PC-3 (cell line): ENCODE measurements at regions not wholly inside any gene's neighbourhood (a gene's known extent, or its start where the extent isn't known, plus 50 kb on each side); places are given as distances from the start of the nearest gene placed in this dataset.

Source experiments
- ATAC-seq: fragments of 200-7000 bp; cut with Tn5 transposase; 2 replicates; pipeline ENCODE4 v1.9.1; 2020; ENCODE audit warnings: mild to moderate bottlenecking, moderate library complexity
- BruUV-seq: library from RNA; stranded (reverse); fragments of 400-500 nt; replicated peaks from 2 replicates; lab custom pipeline; 2021; lab: Mats Ljungman, UMichigan
- CTCF ChIA-PET: fragments of 300-600 bp; sonication (Branson Sonifier 250); formaldehyde crosslinking; loops from one replicate; lab custom pipeline; 2022; ENCODE audit warnings: antibody characterized with exemption; lab: Charles Lee
- POLR2A ChIA-PET: fragments of 300-600 bp; sonication (Branson Sonifier 250); formaldehyde crosslinking; loops from one replicate; lab custom pipeline; 2022; ENCODE audit warnings: antibody characterized with exemption; ENCODE audit not compliant: unreplicated experiment; lab: Charles Lee
- DNase-seq: peaks from one replicate; pipeline ENCODE4 v3.0.0-alpha.2; 2015
- H2AFZ ChIP-seq: fragments of 300-600 bp; sonication (generic); 2 replicates; pipeline ENCODE4 v1.6.0; 2016; ENCODE audit warnings: antibody characterized with exemption, low read length
- H3F3A ChIP-seq: fragments of 300-600 bp; sonication (generic); one replicate; pipeline ENCODE4 v1.6.0; 2017; ENCODE audit warnings: antibody characterized with exemption, low read length, control low read depth, mild to moderate bottlenecking; ENCODE audit not compliant: unreplicated experiment
- H3K27ac ChIP-seq: fragments of 300-600 bp; sonication (generic); 2 replicates; pipeline ENCODE4 v1.5.1; 2016; ENCODE audit warnings: mild to moderate bottlenecking, low read length
- H3K27me3 ChIP-seq: fragments of 300-600 bp; sonication (generic); 2 replicates; pipeline ENCODE4 v1.6.1; 2016; ENCODE audit warnings: low read length, mixed read lengths
- H3K36me3 ChIP-seq: fragments of 300-600 bp; sonication (generic); 2 replicates; pipeline ENCODE4 v1.6.1; 2016; ENCODE audit warnings: low read depth, mixed run types, low read length, mixed read lengths
- H3K4me1 ChIP-seq: fragments of 300-600 bp; sonication (generic); 2 replicates; pipeline ENCODE4 v1.5.1; 2016; ENCODE audit warnings: low read length; ENCODE audit not compliant: insufficient read depth
- H3K4me2 ChIP-seq: fragments of 300-600 bp; sonication (generic); 2 replicates; pipeline ENCODE4 v1.6.0; 2016; ENCODE audit warnings: low read length
- H3K4me3 ChIP-seq: fragments of 300-600 bp; sonication (generic); 2 replicates; pipeline ENCODE4 v1.5.1; 2016; ENCODE audit warnings: mild to moderate bottlenecking, low read length, mixed read lengths
- H3K79me2 ChIP-seq: fragments of 300-600 bp; sonication (generic); 2 replicates; pipeline ENCODE4 v1.6.1; 2017; ENCODE audit warnings: low read length, mixed read lengths
- H3K9ac ChIP-seq: fragments of 300-600 bp; sonication (generic); 2 replicates; pipeline ENCODE4 v1.6.0; 2016; ENCODE audit warnings: mild to moderate bottlenecking, low read length
- H3K9me2 ChIP-seq: fragments of 300-600 bp; sonication (generic); replicated peaks from 2 replicates; pipeline ENCODE4 v1.6.1; 2016; ENCODE audit warnings: mixed run types, low read length, mixed read lengths
- H3K9me3 ChIP-seq: fragments of 300-600 bp; sonication (generic); 2 replicates; pipeline ENCODE4 v1.6.1; 2016; ENCODE audit warnings: low read length, mixed read lengths
- H4K20me1 ChIP-seq: fragments of 300-600 bp; sonication (generic); 2 replicates; pipeline ENCODE4 v1.6.1; 2016; ENCODE audit warnings: low read length, mixed read lengths
- CTCF ChIP-seq: fragments of 300-600 bp; sonication (generic); conservative IDR thresholded peaks from 2 replicates; pipeline ENCODE4 v1.5.1; 2017; ENCODE audit warnings: antibody characterized with exemption, low read depth, mild to moderate bottlenecking, low read length
- EZH2 ChIP-seq: fragments of 300-600 bp; sonication (generic); IDR thresholded peaks from one replicate; pipeline ENCODE4 v1.6.1; 2017; ENCODE audit warnings: antibody characterized with exemption, mild to moderate bottlenecking, low read length; ENCODE audit not compliant: unreplicated experiment
- EZH2phosphoT487 ChIP-seq: fragments of 300-600 bp; sonication (generic); IDR thresholded peaks from 2 replicates; pipeline ENCODE4 v1.6.1; 2018; ENCODE audit warnings: mild to moderate bottlenecking, antibody characterized with exemption, low read length, borderline replicate concordance
- intact Hi-C: fragments of 100-400 bp; cut with micrococcal nuclease; formaldehyde crosslinking; loops from 2 replicates; pipeline ENCODE4 v1.9.0; 2023

GRCh38 chr7:124403587-124403986 lies 362.0 kb downstream of the GPR37 start:
- Histone ChIP-seq H3K4me2 (no peak overlapping the region), H4K20me1 (no peaks in the 10 kb centered on the region), H3K4me3 (no peak overlapping the region), H3K36me3 (no peaks in the 10 kb centered on the region), H3K27me3 (no peaks in the 10 kb centered on the region), H3K9me3 (no peaks in the 10 kb centered on the region), H3K79me2 (no peaks in the 10 kb centered on the region), H3K27ac (no peak overlapping the region), H2AFZ (no peak overlapping the region), H3K9ac (no peak overlapping the region), H3K4me1 (peaks cover 15% of the 10 kb centered on the region; the same call in 1 of the 2 replicates), H3K9me2 (no peaks in the 10 kb centered on the region), H3F3A (no peaks in the 10 kb centered on the region)
- ChIA-PET POLR2A (no interaction called here), CTCF (no interaction called here)
- no peak for ATAC-seq
- TF ChIP-seq EZH2phosphoT487: no peak
- no peak for TF ChIP-seq CTCF
- TF ChIP-seq EZH2: no peak
- intact Hi-C loops: no loop called here
- DNase-seq: no peak
- no TSS peak for BruUV-seq

GRCh38 chr7:124403112-124403511 lies 362.5 kb downstream of the GPR37 start:
- TF ChIP-seq CTCF (no peak), EZH2 (no peak), EZH2phosphoT487 (no peak)
- Histone ChIP-seq H2AFZ (no peak overlapping the region), H3K27me3 (no peaks in the 10 kb centered on the region), H3K4me1 (peaks cover 15% of the 10 kb centered on the region; the same call in 1 of the 2 replicates), H3K4me3 (no peak overlapping the region), H3K4me2 (no peak overlapping the region), H3K36me3 (no peaks in the 10 kb centered on the region), H3K9ac (no peak overlapping the region), H3K27ac (no peak overlapping the region), H3K9me2 (no peaks in the 10 kb centered on the region), H3K9me3 (no peaks in the 10 kb centered on the region), H4K20me1 (no peaks in the 10 kb centered on the region), H3F3A (no peaks in the 10 kb centered on the region), H3K79me2 (no peaks in the 10 kb centered on the region)
- BruUV-seq: no TSS peak
- ChIA-PET CTCF (no interaction called here), POLR2A (no interaction called here)
- ATAC-seq (no peak), DNase-seq (peak; percentile 22)
- intact Hi-C loops: no loop called here

- ChIA-PET POLR2A (no interaction called here), CTCF (no interaction called here)
- Histone ChIP-seq H2AFZ (no peak overlapping the region), H3F3A (no peaks in the 10 kb centered on the region), H3K79me2 (no peaks in the 10 kb centered on the region), H3K36me3 (no peaks in the 10 kb centered on the region), H3K4me1 (0 out of 2 replicates have a peak, but pooled peaks cover 6% of the 10 kb centered on the region), H3K9me3 (no peaks in the 10 kb centered on the region), H4K20me1 (no peaks in the 10 kb centered on the region), H3K9me2 (no peaks in the 10 kb centered on the region), H3K27ac (no peak overlapping the region), H3K4me2 (no peak overlapping the region), H3K9ac (no peak overlapping the region), H3K27me3 (no peaks in the 10 kb centered on the region), H3K4me3 (no peak overlapping the region)
- intact Hi-C loops: no loop called here
- no peak for DNase-seq
- BruUV-seq: no TSS peak
- 0 out of 2 replicates have a peak, but pooled peaks have one; percentile 31 for ATAC-seq
- TF ChIP-seq EZH2: no peak
- TF ChIP-seq CTCF: no peak
- TF ChIP-seq EZH2phosphoT487: no peak
These were observed 365.7 kb downstream of the GPR37 start for GRCh38 chr7:124399941-124400340.
